ENCODE measurements at regions not wholly inside any gene's neighbourhood (a gene's known extent, or its start where the extent isn't known, plus 50 kb on each side); places are given as distances from the start of the nearest gene placed in this dataset.

DNA sequence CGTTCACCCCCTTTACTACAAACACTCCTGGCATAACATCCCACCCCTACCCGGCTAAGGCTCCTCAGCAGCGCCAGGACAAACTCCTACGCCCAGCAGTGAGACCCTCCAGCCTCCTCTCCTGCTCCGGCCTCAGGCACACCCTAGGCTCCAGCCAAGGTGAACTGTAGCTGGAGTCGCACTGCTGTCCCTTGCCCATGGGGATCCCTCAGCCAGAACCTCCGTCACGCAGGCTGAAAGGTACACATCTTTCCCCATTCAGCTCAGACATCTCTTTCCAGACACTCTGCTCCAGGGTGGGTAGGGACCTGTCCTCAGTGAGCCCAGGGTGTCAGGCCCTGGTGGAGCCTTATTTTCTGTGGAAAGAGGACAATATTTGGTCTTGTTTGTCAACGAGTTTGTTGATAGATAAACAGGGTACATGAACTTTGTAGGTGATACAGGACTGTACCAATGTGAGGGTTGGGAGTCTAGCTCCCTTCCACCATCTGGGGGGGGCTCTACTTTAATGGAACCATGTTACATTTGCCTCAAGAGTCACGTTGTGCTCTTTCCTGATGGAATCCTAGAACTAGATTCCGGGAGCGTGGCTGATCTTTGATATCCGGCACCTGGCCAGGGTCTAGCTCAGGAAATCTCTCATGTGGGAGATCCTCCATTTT lies 56.5 kb upstream of the SSBP3 start:
- H3K4me3 ChIP-seq: no peak overlapping the region
- no peaks in the 10 kb centered on the region for H3K36me3 ChIP-seq (ENCODE audit: low read depth, missing control alignments)
- intact Hi-C loops (cut with DNase I; ENCODE audit: low total_unique reads): no loop called here
- DNase-seq: no peak
- TF ChIP-seq, protein P1, sequence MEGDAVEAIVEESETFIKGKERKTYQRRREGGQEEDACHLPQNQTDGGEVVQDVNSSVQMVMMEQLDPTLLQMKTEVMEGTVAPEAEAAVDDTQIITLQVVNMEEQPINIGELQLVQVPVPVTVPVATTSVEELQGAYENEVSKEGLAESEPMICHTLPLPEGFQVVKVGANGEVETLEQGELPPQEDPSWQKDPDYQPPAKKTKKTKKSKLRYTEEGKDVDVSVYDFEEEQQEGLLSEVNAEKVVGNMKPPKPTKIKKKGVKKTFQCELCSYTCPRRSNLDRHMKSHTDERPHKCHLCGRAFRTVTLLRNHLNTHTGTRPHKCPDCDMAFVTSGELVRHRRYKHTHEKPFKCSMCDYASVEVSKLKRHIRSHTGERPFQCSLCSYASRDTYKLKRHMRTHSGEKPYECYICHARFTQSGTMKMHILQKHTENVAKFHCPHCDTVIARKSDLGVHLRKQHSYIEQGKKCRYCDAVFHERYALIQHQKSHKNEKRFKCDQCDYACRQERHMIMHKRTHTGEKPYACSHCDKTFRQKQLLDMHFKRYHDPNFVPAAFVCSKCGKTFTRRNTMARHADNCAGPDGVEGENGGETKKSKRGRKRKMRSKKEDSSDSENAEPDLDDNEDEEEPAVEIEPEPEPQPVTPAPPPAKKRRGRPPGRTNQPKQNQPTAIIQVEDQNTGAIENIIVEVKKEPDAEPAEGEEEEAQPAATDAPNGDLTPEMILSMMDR (IDR thresholded peaks at IDR 0.05): no peak
- TF ChIP-seq POLR2A (IDR thresholded peaks at IDR 0.05): no peak
- no peak overlapping the region for H3K27ac ChIP-seq
- H3K27me3 ChIP-seq: no peaks in the 10 kb centered on the region
- H3K9me3 ChIP-seq: no peaks in the 10 kb centered on the region
- H3K4me1 ChIP-seq: peaks cover 5% of the 10 kb centered on the region
- WGBS, 2 donors: 82 to 85% methylated on average over 12 to 13 of the region's 13 CpGs

DNA sequence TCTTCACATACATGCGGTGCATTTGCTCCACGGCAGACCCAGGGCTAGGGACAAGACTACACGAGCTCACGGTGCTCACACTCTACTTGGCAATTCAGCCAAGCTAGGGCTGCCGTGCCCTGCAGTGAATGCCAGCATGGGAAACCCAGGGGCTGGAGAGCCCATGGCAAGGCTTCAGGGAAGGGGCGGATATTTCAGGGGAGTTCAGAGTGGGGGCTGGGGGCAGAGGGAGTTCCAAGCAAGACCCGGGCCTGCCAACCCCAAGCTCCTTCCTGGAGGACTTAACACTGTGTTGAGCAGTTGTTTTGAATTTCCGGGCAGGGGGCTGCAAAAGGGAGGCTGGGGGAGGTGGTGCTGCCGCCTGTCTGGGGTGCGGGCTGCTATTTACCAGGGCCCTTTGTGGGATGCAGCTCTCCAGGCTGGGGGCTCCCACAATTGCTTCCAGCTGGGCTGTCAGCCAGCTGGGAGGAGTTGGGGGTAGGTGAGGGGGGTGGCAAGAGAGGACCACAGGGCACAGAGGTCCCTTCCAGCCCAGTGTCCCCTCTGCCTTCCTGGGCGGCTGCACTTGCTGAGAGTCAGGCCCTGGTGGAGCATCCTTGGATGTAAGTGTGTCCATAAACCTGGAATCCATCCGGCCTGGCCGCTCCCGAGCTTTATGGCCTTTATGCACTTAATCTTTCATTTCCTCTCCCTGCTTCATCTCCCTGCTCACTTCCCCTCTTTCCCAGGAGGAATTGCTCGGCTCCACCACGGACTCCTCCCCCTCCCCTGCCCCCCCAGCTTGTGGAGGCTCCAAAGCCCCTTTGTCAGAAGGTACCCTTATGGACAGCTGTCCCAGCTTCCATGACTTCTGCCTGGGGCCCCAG lies 55.8 kb upstream of the SSBP3 start:
- Histone ChIP-seq H3K9me3 (no peaks in the 10 kb centered on the region), H3K4me1 (peaks cover 5% of the 10 kb centered on the region), H3K27me3 (no peaks in the 10 kb centered on the region), H3K4me3 (no peak overlapping the region), H3K27ac (no peak overlapping the region), H3K36me3 (ENCODE audit: low read depth, missing control alignments) (no peaks in the 10 kb centered on the region)
- intact Hi-C loops (cut with DNase I; ENCODE audit: low total_unique reads): no loop called here
- TF ChIP-seq, protein P1 (IDR thresholded peaks at IDR 0.05): no peak
- TF ChIP-seq POLR2A (IDR thresholded peaks at IDR 0.05): no peak
- DNase-seq: no peak
- WGBS, 2 donors: 82 to 83% methylated on average over 14 to 16 of the region's 16 CpGs

DNA sequence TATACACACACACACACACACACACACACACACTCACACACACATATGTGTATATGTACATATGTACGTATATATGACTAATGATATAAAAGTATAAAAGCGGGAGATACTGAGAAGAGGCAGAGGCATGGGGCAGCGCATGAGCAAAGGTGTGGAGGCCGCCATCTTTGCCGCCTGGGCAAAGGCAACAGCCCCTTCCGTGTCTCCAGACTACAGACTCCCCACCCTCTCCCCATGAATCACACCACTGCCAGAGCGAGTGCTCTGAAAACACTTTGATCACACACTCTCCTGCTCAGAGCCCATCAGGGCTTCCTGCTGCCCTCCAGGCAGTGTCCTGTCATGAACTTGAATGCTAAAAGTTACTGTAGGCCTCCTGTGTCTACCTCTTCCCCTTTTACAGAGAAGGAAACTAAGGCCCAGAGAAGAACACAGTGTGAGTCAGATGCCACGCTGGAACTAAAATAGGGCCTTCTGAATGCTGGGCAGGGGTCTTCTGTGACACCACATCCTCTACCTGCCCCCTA lies 54.7 kb upstream of the SSBP3 start:
- Histone ChIP-seq H3K4me1 (peaks cover 5% of the 10 kb centered on the region), H3K36me3 (ENCODE audit: low read depth, missing control alignments) (no peaks in the 10 kb centered on the region), H3K9me3 (no peaks in the 10 kb centered on the region), H3K27me3 (no peaks in the 10 kb centered on the region), H3K27ac (no peak overlapping the region), H3K4me3 (no peak overlapping the region)
- 96 to 97% methylated on average over 6 to 8 of the region's 8 CpGs for WGBS, 2 donors
- no peak for TF ChIP-seq POLR2A (IDR thresholded peaks at IDR 0.05)
- TF ChIP-seq, protein P1 (IDR thresholded peaks at IDR 0.05): no peak
- intact Hi-C loops (cut with DNase I; ENCODE audit: low total_unique reads): no loop called here
- DNase-seq: no peak

DNA sequence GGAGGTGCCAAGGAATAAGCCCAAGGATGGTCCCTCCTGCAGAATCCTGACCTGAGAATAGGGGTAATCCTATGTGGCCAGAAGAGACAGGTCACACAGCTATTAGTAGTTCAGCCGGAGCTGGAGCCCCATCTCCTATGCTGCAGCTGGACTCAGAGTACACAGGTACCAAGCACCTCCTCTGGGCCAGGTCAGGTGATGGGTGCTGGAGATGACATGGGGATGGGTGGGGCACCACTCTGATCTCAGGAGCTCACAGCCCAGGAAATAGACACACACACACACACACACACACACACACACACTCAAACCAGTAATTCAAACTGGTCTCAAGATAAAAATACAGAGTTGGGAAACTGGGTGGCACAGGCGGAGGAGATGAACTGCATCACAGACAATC lies 54.2 kb upstream of the SSBP3 start:
- WGBS, 2 donors: 94 to 100% methylated on average over 2 of the region's 2 CpGs

More for the DNA sequence above, 54.2 kb upstream of the SSBP3 start:
- intact Hi-C loops (cut with DNase I; ENCODE audit: low total_unique reads): no loop called here
- Histone ChIP-seq H3K36me3 (ENCODE audit: low read depth, missing control alignments) (no peaks in the 10 kb centered on the region), H3K27me3 (no peaks in the 10 kb centered on the region), H3K4me3 (no peak overlapping the region), H3K4me1 (peaks cover 5% of the 10 kb centered on the region), H3K27ac (no peak overlapping the region), H3K9me3 (no peaks in the 10 kb centered on the region)
- TF ChIP-seq, protein P1 (IDR thresholded peaks at IDR 0.05): no peak
- no peak for TF ChIP-seq POLR2A (IDR thresholded peaks at IDR 0.05)
- no peak for DNase-seq

Measured in testis (tissue), 2 donors.